ENCODE measurements at regions not wholly inside any gene's neighbourhood (a gene's known extent, or its start where the extent isn't known, plus 50 kb on each side); places are given as distances from the start of the nearest gene placed in this dataset.

DNA sequence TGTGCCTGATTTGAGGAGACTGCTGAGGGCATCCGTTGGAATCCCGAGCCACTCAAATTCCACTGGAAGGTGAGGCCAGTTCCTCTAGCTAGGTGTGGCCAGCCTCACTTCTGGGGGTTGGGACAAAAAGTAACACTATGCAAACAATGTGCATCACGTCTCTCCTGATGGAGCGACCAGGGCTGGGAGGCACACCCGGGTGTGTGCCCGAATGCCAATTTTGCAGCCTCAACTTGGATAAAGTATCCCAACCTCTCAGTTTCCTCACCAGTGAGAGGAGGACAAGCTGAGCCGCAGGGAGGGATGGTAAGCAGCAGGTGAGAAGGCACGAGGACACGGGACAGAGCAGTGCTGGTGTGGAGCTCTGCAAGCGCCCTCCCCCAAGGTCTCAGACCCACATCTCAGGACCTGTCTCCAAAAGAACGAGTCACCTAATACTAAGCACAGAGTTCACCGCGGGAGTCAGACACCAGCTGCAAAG, 218.3 kb downstream of the HAUS1 start:
- H3F3A ChIP-seq (ENCODE audit: insufficient read depth, low read length), result no peaks in the 10 kb centered on the region
- H3K27ac ChIP-seq (ENCODE audit: low read length), result no peak overlapping the region
- no peak for DNase-seq
- H3K4me1 ChIP-seq (ENCODE audit: low read length), result no peaks in the 10 kb centered on the region
- H2AFZ ChIP-seq (ENCODE audit: low read length), result no peak overlapping the region
- H3K4me2 ChIP-seq (ENCODE audit: low read depth, low read length), result no peak overlapping the region
- no peaks in the 10 kb centered on the region for H3K9me2 ChIP-seq (replicated peaks; ENCODE audit: insufficient read depth, low read length)
- no peaks in the 10 kb centered on the region for H3K9me3 ChIP-seq (replicated peaks; ENCODE audit: insufficient read depth, low read length)
- H3K27me3 ChIP-seq (replicated peaks; ENCODE audit: insufficient read depth, low read length), result no peaks in the 10 kb centered on the region
- no peaks in the 10 kb centered on the region for H4K20me1 ChIP-seq (ENCODE audit: insufficient read depth, low read length)
- no peaks in the 10 kb centered on the region for H3K36me3 ChIP-seq (replicated peaks; ENCODE audit: insufficient read depth, low read length)
- no peak overlapping the region for H3K4me3 ChIP-seq (ENCODE audit: low read length)
- H3K9ac ChIP-seq (ENCODE audit: low read length), result no peak overlapping the region
- no peaks in the 10 kb centered on the region for H3K79me2 ChIP-seq (ENCODE audit: low read length)
- TF ChIP-seq EZH2phosphoT487 (IDR thresholded peaks at IDR 0.05; ENCODE audit: low read length) (no peak), EZH2 (optimal IDR thresholded peaks at IDR 0.05; ENCODE audit: low read depth, low read length) (no peak)
- TF ChIP-seq, protein P1, sequence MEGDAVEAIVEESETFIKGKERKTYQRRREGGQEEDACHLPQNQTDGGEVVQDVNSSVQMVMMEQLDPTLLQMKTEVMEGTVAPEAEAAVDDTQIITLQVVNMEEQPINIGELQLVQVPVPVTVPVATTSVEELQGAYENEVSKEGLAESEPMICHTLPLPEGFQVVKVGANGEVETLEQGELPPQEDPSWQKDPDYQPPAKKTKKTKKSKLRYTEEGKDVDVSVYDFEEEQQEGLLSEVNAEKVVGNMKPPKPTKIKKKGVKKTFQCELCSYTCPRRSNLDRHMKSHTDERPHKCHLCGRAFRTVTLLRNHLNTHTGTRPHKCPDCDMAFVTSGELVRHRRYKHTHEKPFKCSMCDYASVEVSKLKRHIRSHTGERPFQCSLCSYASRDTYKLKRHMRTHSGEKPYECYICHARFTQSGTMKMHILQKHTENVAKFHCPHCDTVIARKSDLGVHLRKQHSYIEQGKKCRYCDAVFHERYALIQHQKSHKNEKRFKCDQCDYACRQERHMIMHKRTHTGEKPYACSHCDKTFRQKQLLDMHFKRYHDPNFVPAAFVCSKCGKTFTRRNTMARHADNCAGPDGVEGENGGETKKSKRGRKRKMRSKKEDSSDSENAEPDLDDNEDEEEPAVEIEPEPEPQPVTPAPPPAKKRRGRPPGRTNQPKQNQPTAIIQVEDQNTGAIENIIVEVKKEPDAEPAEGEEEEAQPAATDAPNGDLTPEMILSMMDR (IDR thresholded peaks at IDR 0.05; ENCODE audit: low read length), result no peak

DNA sequence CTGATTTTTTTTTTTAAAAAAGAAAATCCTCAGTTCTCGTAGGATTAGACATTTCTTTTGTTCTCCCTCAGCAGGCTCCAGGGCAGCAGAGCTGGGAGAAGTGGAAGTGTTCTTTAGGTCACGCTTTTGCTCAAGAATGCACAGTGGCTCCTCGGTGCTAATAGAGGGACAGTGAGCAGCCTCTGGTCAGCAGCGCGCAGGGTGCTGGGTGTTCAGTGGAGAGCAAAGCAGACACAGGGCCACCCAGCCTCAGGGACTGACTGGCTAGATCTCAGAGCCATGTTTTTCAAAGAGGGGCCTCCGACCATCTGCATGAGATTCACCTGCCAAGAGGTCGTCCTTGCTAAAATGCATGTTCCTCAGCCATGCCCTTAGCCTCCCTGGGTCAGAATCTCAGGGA, 218.8 kb downstream of the HAUS1 start:
- Histone ChIP-seq H2AFZ (ENCODE audit: low read length) (no peak overlapping the region), H3K9me2 (replicated peaks; ENCODE audit: insufficient read depth, low read length) (no peaks in the 10 kb centered on the region), H4K20me1 (ENCODE audit: insufficient read depth, low read length) (no peaks in the 10 kb centered on the region), H3K9me3 (replicated peaks; ENCODE audit: insufficient read depth, low read length) (no peaks in the 10 kb centered on the region), H3K36me3 (replicated peaks; ENCODE audit: insufficient read depth, low read length) (no peaks in the 10 kb centered on the region), H3K4me1 (ENCODE audit: low read length) (no peaks in the 10 kb centered on the region), H3K27ac (ENCODE audit: low read length) (no peak overlapping the region), H3F3A (ENCODE audit: insufficient read depth, low read length) (no peaks in the 10 kb centered on the region), H3K4me3 (ENCODE audit: low read length) (no peak overlapping the region), H3K9ac (ENCODE audit: low read length) (no peak overlapping the region), H3K27me3 (replicated peaks; ENCODE audit: insufficient read depth, low read length) (no peaks in the 10 kb centered on the region), H3K4me2 (ENCODE audit: low read depth, low read length) (no peak overlapping the region), H3K79me2 (ENCODE audit: low read length) (no peaks in the 10 kb centered on the region)
- TF ChIP-seq EZH2phosphoT487 (IDR thresholded peaks at IDR 0.05; ENCODE audit: low read length), result no peak
- TF ChIP-seq, protein P1 (IDR thresholded peaks at IDR 0.05; ENCODE audit: low read length), result no peak
- no peak for TF ChIP-seq EZH2 (optimal IDR thresholded peaks at IDR 0.05; ENCODE audit: low read depth, low read length)
- no peak for DNase-seq

DNA sequence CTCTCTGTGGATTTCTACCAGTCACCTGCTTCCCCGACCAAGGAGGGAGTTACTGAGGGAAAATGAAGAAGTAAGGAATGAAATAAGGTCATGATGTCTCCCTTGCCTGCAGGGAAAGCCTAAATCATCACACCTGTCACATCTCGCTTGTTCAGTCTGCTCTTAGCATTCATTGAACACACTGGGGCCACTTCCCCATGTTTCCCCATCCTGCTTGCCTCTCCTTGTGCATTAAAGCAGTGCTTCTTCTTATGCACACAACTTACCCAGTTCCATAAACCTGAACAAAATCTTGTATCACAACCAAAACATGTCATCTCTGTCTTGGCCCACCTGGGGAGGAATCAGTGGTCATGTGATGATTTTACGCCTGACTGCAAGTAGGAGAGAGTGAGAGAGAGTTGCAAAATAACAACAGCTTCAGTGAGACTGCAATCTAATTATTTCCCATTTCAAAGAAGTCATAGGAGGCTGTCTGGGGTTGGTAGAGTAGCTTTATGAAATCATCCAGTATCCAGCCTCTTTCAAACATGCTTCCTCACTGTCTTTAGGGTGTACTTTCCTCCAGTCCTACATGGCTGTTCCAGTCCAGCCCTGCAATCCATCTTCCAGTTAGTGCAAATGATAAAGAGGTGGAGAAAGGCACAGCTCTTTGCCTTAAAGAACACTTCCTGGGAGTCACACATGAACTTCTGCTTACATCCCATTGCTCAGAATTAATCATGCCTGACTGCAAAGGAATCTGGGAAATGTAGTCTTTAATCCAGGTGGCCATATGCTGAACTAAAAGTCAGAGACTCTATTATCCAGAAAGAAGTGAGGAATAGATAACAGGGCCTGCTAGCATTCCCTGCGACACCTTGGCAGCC, 220.1 kb downstream of the HAUS1 start:
- H3F3A ChIP-seq (ENCODE audit: insufficient read depth, low read length), result no peaks in the 10 kb centered on the region
- no peaks in the 10 kb centered on the region for H3K9me3 ChIP-seq (replicated peaks; ENCODE audit: insufficient read depth, low read length)
- H3K9me2 ChIP-seq (replicated peaks; ENCODE audit: insufficient read depth, low read length), result no peaks in the 10 kb centered on the region
- no peak overlapping the region for H3K9ac ChIP-seq (ENCODE audit: low read length)
- no peak overlapping the region for H3K4me3 ChIP-seq (ENCODE audit: low read length)
- H3K79me2 ChIP-seq (ENCODE audit: low read length), result no peaks in the 10 kb centered on the region
- H4K20me1 ChIP-seq (ENCODE audit: insufficient read depth, low read length), result no peaks in the 10 kb centered on the region
- DNase-seq, result no peak
- no peak overlapping the region for H3K27ac ChIP-seq (ENCODE audit: low read length)
- no peak for TF ChIP-seq EZH2phosphoT487 (IDR thresholded peaks at IDR 0.05; ENCODE audit: low read length)
- H3K4me2 ChIP-seq (ENCODE audit: low read depth, low read length), result no peak overlapping the region
- H3K27me3 ChIP-seq (replicated peaks; ENCODE audit: insufficient read depth, low read length), result no peaks in the 10 kb centered on the region
- no peaks in the 10 kb centered on the region for H3K4me1 ChIP-seq (ENCODE audit: low read length)
- H2AFZ ChIP-seq (ENCODE audit: low read length), result no peak overlapping the region
- no peaks in the 10 kb centered on the region for H3K36me3 ChIP-seq (replicated peaks; ENCODE audit: insufficient read depth, low read length)

DNA sequence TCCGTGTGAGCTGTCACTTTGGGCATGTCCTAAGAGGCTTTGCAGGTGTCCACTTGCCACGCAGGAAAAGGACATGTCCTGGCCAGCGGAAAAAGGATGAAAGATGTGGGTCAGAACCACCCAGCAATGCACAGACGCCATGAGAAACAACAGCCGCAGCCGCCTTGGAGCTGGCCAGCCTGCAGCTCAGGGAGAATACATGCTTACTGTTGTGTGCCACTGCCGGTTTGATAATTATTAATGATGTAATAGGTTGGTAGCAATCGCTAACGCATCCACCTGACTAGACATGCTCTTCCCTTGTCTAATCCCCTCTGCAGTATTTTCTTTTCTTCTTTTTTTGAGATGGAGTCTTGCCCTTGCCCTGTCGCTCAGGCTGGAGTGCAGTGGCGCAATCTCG, 221.7 kb downstream of the HAUS1 start:
- Histone ChIP-seq H3K27me3 (replicated peaks; ENCODE audit: insufficient read depth, low read length) (no peaks in the 10 kb centered on the region), H3K9ac (ENCODE audit: low read length) (no peak overlapping the region), H3K36me3 (replicated peaks; ENCODE audit: insufficient read depth, low read length) (no peaks in the 10 kb centered on the region), H3K9me2 (replicated peaks; ENCODE audit: insufficient read depth, low read length) (no peaks in the 10 kb centered on the region), H3F3A (ENCODE audit: insufficient read depth, low read length) (no peaks in the 10 kb centered on the region), H2AFZ (ENCODE audit: low read length) (no peak overlapping the region), H3K9me3 (replicated peaks; ENCODE audit: insufficient read depth, low read length) (no peaks in the 10 kb centered on the region), H3K79me2 (ENCODE audit: low read length) (no peaks in the 10 kb centered on the region), H4K20me1 (ENCODE audit: insufficient read depth, low read length) (no peaks in the 10 kb centered on the region), H3K4me2 (ENCODE audit: low read depth, low read length) (no peak overlapping the region), H3K27ac (ENCODE audit: low read length) (no peak overlapping the region), H3K4me3 (ENCODE audit: low read length) (no peak overlapping the region), H3K4me1 (ENCODE audit: low read length) (no peaks in the 10 kb centered on the region)
- no peak for DNase-seq
- TF ChIP-seq EZH2 (optimal IDR thresholded peaks at IDR 0.05; ENCODE audit: low read depth, low read length), result no peak
- no peak for TF ChIP-seq EZH2phosphoT487 (IDR thresholded peaks at IDR 0.05; ENCODE audit: low read length)
- TF ChIP-seq, protein P1 (IDR thresholded peaks at IDR 0.05; ENCODE audit: low read length), result no peak

Measured in MM.1S (cell line).